ENCODE measurements at regions not wholly inside any gene's neighbourhood (a gene's known extent, or its start where the extent isn't known, plus 50 kb on each side); places are given as distances from the start of the nearest gene placed in this dataset.
"Not testable (repeated sequence)": the region's sequence is repeated elsewhere in the genome, so short reads cannot be mapped to it uniquely, and the experiment has no call there.

GRCh38 chr6:61217714-61218113 lies 1068.3 kb downstream of the KHDRBS2 start:
- no peak for DNase-seq

GRCh38 chr6:61210549-61210948 lies 1075.5 kb downstream of the KHDRBS2 start:
- peak; percentile 25 for DNase-seq

- no peak for DNase-seq
Observed at GRCh38 chr6:61203966-61204496, 1082.0 kb downstream of the KHDRBS2 start.

- DNase-seq: no peak
Observed at GRCh38 chr6:61200444-61200843, 1085.6 kb downstream of the KHDRBS2 start.

GRCh38 chr6:61193771-61194170 lies 1092.3 kb downstream of the KHDRBS2 start:
- no peak for DNase-seq

- DNase-seq: no peak
Observed at GRCh38 chr6:61192610-61193009, 1093.4 kb downstream of the KHDRBS2 start.

GRCh38 chr6:61168878-61169277 lies 1117.1 kb downstream of the KHDRBS2 start:
- no peak for DNase-seq

- not testable (repeated sequence) for DNase-seq
Observed at GRCh38 chr6:61149039-61149438, 1137.0 kb downstream of the KHDRBS2 start.

- not testable (repeated sequence) for DNase-seq
Observed at GRCh38 chr6:61142261-61142660, 1143.8 kb downstream of the KHDRBS2 start.

GRCh38 chr6:61134028-61134427 lies 1152.0 kb downstream of the KHDRBS2 start:
- no peak for DNase-seq

- DNase-seq: not testable (repeated sequence)
Observed at GRCh38 chr6:61114185-61114584, 1171.8 kb downstream of the KHDRBS2 start.

- DNase-seq: not testable (repeated sequence)
Observed at GRCh38 chr6:61107914-61108313, 1178.1 kb downstream of the KHDRBS2 start.

GRCh38 chr6:61103660-61104059 lies 1182.4 kb downstream of the KHDRBS2 start:
- not testable (repeated sequence) for DNase-seq

- DNase-seq: no peak
Observed at GRCh38 chr6:61100072-61100471, 1186.0 kb downstream of the KHDRBS2 start.

- not testable (repeated sequence) for DNase-seq
Observed at GRCh38 chr6:61099561-61099960, 1186.5 kb downstream of the KHDRBS2 start.

- DNase-seq: peak; percentile 77
Observed at GRCh38 chr6:61087986-61088385, 1198.0 kb downstream of the KHDRBS2 start.

GRCh38 chr6:61044011-61044410 lies 1242.0 kb downstream of the KHDRBS2 start:
- DNase-seq: no peak

Measured in DMS53 (cell line).